Suprapubic skin (tissue), 4 donors: ENCODE measurements at regions not wholly inside any gene's neighbourhood (a gene's known extent, or its start where the extent isn't known, plus 50 kb on each side); places are given as distances from the start of the nearest gene placed in this dataset.
A peak's percentile ranks its signal among the peaks of the same experiment; 100 is the strongest.

Source experiments
- DNase-seq, 2 donors: peaks; one replicate each; pipeline ENCODE4 v3.0.0-alpha.2; 2019; ENCODE audit warnings: low spot score in 2 of 2
- H3K27ac ChIP-seq: fragments of 200-600 bp; sonication (generic); one replicate; pipeline ENCODE4 v1.5.1; 2019
- H3K27me3 ChIP-seq: fragments of 200-600 bp; sonication (generic); one replicate; pipeline ENCODE4 v1.5.1; 2019
- H3K36me3 ChIP-seq: fragments of 200-600 bp; sonication (generic); one replicate; pipeline ENCODE4 v1.5.1; 2019
- H3K4me1 ChIP-seq: fragments of 200-600 bp; sonication (generic); one replicate; pipeline ENCODE4 v1.5.1; 2019
- H3K4me3 ChIP-seq: fragments of 200-600 bp; sonication (generic); one replicate; pipeline ENCODE4 v1.5.1; 2019; ENCODE audit warnings: mild to moderate bottlenecking
- H3K9me3 ChIP-seq: fragments of 200-600 bp; sonication (generic); one replicate; pipeline ENCODE4 v1.5.1; 2019
- EP300 ChIP-seq: sonication (generic); formaldehyde crosslinking; IDR thresholded peaks from one replicate; pipeline ENCODE4 v1.6.1; 2017; ENCODE audit warnings: antibody characterized with exemption
- POLR2A ChIP-seq, 2 donors: fragments of 450-650 bp; IDR thresholded peaks; one replicate each; pipeline ENCODE4 v1.6.1; 2017; ENCODE audit warnings: antibody characterized with exemption in 2 of 2, mild to moderate bottlenecking in 2 of 2, moderate library complexity in 2 of 2
- POLR2AphosphoS5 ChIP-seq, 3 donors: sonication (generic); formaldehyde crosslinking; IDR thresholded peaks; one replicate each; pipeline ENCODE4 v1.6.1; 2017; ENCODE audit warnings: antibody characterized with exemption in 3 of 3
- WGBS: methylation state at CpG from one replicate; pipeline ENCODE4 v1.1.5; 2018; 5-methylcytosine and 5-hydroxymethylcytosine counted together
- TF ChIP-seq, protein P1 (sequence below), 2 donors: fragments of 200-600 bp in 1 of 2; fragments of 450-650 bp in 1 of 2; sonication (generic) in 1 of 2; IDR thresholded peaks; one replicate each; pipeline ENCODE4 v1.5.1; 2016 to 2019; ENCODE audit warnings: antibody characterized with exemption in 2 of 2, mild to moderate bottlenecking in 1 of 2, moderate library complexity in 1 of 2

DNA sequence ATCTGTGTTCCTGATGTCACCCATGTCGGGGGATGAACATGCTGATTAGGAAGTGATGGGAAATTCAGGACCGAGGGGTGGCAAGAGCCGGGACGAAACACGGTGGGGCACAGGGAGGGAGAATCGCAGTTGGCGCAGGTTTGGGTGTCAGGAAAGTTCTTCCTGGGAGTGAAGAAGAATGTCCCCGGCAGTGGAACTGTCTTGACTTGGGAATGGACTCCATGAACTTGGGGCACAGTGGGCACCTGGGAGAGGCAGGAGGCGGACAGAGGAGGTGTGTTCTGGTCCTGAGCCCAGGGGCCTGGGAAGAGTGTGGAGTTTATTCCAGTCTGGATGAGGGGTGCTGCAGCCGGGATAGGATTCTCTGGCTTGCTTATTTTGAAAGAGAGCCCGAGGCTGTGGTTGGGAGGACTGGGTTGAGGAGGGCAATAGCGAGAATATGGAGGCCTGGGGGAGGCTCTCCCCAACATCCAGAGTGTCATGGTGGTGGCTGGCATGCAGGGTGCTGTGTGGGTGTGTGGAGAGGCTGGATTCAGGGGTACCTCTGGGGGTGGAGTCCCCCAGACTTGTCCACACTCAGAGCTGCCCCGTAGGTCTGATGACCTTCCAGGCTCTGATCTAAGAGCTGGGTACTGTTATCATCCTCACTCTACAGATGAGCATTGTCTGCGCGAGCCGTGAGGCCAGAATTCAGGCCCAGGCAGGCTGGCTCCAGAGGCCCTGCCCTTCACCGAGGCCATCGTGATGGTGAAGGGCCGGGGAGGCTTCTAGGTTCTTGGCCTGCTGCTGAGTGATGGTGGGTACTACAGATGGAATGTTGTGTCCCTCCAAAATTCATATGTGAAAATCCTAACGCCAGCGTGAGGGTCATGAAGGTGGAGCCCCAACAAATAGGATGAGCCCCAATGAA lies 274.5 kb upstream of the C1orf174 start:
- WGBS: 89% methylated on average over 21 of the region's 21 CpGs
- Histone ChIP-seq H3K36me3 (no peaks in the 10 kb centered on the region), H3K4me3 (no peak overlapping the region), H3K27ac (no peak overlapping the region), H3K9me3 (no peaks in the 10 kb centered on the region), H3K27me3 (peaks cover 5% of the 10 kb centered on the region), H3K4me1 (no peaks in the 10 kb centered on the region)
- DNase-seq: peak in 1 of 2 donors; percentile 70
- no peak for TF ChIP-seq POLR2AphosphoS5 (IDR thresholded peaks at IDR 0.05)
- no peak for TF ChIP-seq EP300
- TF ChIP-seq POLR2A (IDR thresholded peaks at IDR 0.05): no peak
- TF ChIP-seq, protein P1, sequence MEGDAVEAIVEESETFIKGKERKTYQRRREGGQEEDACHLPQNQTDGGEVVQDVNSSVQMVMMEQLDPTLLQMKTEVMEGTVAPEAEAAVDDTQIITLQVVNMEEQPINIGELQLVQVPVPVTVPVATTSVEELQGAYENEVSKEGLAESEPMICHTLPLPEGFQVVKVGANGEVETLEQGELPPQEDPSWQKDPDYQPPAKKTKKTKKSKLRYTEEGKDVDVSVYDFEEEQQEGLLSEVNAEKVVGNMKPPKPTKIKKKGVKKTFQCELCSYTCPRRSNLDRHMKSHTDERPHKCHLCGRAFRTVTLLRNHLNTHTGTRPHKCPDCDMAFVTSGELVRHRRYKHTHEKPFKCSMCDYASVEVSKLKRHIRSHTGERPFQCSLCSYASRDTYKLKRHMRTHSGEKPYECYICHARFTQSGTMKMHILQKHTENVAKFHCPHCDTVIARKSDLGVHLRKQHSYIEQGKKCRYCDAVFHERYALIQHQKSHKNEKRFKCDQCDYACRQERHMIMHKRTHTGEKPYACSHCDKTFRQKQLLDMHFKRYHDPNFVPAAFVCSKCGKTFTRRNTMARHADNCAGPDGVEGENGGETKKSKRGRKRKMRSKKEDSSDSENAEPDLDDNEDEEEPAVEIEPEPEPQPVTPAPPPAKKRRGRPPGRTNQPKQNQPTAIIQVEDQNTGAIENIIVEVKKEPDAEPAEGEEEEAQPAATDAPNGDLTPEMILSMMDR (IDR thresholded peaks at IDR 0.05): no peak

DNA sequence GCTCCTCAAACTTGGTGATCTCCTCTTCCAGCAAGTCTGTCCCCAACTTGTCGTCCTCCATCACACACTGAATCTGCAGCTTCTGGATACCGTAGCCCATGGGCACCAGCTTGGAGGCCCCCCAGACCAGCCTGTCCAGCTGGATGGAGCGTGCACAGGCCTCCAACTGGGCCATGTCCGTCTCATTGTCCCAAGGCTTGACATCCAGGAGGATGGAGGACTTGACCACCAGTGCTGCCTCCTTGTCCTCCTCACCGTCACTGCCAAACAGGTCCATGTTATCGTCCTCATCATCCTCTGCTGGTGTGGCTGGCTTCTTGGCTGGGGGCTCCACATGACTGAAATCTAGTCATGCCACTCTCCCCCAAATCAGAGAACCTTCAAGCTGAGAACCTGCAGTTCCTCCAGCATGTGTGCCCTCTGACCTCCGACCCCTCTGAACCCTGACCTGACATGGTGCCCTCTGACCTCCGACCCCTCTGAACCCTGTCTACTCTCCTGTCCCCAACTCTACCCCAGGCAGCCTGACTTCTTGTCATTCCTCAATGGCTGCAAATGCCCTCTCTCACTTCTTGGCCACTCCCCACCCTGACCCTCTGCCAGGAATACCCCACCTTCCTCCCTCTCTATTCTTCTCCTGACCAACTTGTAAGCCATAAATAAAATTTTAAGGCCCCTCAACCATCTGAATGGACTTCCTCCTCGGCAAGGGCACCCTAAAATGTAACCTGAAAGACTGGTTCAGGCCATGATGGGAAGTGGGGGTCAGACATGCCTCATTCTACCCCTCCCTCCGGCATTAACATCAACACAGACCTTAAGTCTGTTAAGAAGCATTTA lies 275.7 kb upstream of the C1orf174 start:
- DNase-seq: peak in 1 of 2 donors; percentile 57
- H3K9me3 ChIP-seq: no peaks in the 10 kb centered on the region
- 75% methylated on average over 10 of the region's 10 CpGs for WGBS
- no peak overlapping the region for H3K4me3 ChIP-seq
- no peaks in the 10 kb centered on the region for H3K4me1 ChIP-seq
- TF ChIP-seq, protein P1 (IDR thresholded peaks at IDR 0.05): no peak
- TF ChIP-seq EP300 (no peak), POLR2A (IDR thresholded peaks at IDR 0.05) (no peak), POLR2AphosphoS5 (IDR thresholded peaks at IDR 0.05) (no peak)
- H3K27me3 ChIP-seq: peaks cover 5% of the 10 kb centered on the region
- no peaks in the 10 kb centered on the region for H3K36me3 ChIP-seq
- H3K27ac ChIP-seq: no peak overlapping the region

DNA sequence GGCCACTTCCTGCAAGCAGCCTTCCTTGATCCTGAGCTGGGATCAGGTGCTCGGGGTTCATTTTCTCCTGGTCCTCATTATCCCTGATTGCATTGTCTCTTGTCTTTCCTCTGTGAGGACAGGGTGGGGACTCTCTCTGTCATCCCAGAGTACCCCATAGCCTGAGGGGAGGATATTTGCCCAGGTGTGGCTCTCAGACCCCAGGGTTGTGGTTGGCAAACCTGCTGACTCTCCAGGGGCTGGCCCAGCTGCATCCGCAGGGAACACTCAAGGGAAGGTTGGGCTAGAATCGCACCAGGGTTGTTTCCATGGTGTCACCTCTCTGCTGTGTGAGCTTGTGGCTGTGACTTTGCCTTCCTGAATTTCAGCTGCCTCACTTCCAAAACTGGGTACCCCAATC lies 276.8 kb upstream of the C1orf174 start:
- H3K4me1 ChIP-seq: no peaks in the 10 kb centered on the region
- 93% methylated on average over 3 of the region's 3 CpGs for WGBS
- TF ChIP-seq POLR2A (IDR thresholded peaks at IDR 0.05) (no peak), POLR2AphosphoS5 (IDR thresholded peaks at IDR 0.05) (no peak), EP300 (no peak)
- TF ChIP-seq, protein P1 (IDR thresholded peaks at IDR 0.05): no peak
- no peak overlapping the region for H3K4me3 ChIP-seq
- H3K27me3 ChIP-seq: peaks cover 5% of the 10 kb centered on the region
- no peak overlapping the region for H3K27ac ChIP-seq
- peak in 1 of 2 donors; percentile 73 for DNase-seq
- H3K36me3 ChIP-seq: no peaks in the 10 kb centered on the region
- no peaks in the 10 kb centered on the region for H3K9me3 ChIP-seq

DNA sequence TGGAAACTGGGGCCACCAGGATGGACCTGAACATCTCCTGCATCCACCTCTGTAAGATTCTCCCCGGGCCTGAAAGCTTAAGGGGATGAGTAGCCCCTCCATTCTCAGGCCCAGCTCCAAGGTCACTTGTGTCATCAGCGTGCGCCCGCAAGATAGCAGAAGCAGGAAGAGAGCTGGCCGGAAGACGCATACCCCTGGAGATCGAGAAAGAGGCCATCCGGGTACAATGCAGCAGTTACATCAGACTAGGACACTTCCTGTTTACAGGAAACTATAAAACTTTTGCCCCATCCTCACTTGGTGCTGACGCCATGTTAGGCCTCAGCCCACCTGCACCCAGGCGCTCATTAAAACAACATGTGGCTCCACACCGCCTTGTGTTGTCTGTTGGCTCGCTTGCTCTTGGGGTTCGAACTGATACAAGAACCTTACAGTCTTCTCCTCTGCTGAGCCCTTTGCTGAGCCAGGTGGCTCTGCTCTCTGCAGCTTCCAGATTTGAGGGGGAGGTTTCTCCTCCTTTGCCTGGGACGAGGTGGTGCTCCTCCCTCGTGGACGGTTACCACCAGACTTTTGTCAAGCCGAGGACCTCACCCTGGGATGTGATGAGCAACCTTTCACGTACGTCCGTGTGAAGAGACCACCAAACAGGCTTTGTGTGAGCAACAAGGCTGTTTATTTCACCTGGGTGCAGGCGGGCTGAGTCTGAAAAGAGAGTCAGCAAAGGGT lies 277.5 kb upstream of the C1orf174 start:
- DNase-seq: peak in 1 of 2 donors; percentile 67
- TF ChIP-seq POLR2AphosphoS5 (IDR thresholded peaks at IDR 0.05): no peak
- TF ChIP-seq POLR2A (IDR thresholded peaks at IDR 0.05): no peak
- TF ChIP-seq EP300: no peak
- TF ChIP-seq, protein P1 (IDR thresholded peaks at IDR 0.05): no peak
- 86% methylated on average over 21 of the region's 21 CpGs for WGBS
- H3K4me3 ChIP-seq: no peak overlapping the region
- H3K36me3 ChIP-seq: no peaks in the 10 kb centered on the region
- no peak overlapping the region for H3K27ac ChIP-seq
- H3K9me3 ChIP-seq: no peaks in the 10 kb centered on the region
- H3K27me3 ChIP-seq: peaks cover 4% of the 10 kb centered on the region
- H3K4me1 ChIP-seq: no peaks in the 10 kb centered on the region
